ENCODE measurements at regions not wholly inside any gene's neighbourhood (a gene's known extent, or its start where the extent isn't known, plus 50 kb on each side); places are given as distances from the start of the nearest gene placed in this dataset.

DNA sequence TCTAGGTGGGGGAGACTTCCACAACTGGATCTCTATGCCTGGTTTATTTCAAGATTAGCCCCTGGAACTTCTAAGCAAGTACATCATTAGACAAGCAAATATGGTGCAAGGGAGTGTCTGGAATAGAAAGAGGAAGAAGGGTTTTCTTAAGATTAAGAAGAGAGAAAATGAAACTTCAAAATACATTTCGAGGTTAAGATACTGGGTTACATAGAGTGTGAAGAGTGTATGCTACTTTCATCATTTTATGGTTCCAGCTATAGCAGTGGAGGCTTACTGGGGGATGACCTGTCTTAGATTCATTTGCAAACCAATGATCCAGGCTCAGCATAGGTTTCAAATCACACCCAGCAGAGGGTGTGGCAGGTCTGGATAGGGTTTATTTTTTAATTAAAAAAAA lies 144.4 kb upstream of the GATB start:
- POLR2A ChIA-PET: no interaction called here

DNA sequence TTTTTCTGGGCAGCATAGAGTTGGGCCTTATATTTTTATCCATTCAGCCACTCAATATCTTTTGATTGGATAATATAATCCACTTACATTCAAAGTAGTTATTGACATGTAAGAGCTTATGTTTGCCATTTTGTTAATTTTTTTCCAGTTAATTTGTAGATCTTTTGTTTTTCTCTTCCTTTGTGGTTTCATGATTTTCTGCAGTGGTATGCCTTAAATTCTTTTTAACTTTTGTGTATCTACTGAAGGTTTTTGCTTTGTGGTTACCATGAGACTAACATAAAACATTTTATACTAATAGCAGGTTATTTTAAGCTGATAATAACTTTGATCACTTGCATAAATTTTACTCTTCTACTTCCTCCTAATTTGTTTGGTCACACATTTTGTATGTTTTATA lies 140.8 kb upstream of the GATB start:
- H3K36me3 ChIP-seq (ENCODE audit: control insufficient read depth in 2 of 2, insufficient read depth in 1 of 2, low read length in 2 of 2): no peaks in the 10 kb centered on the region
- H3K27ac ChIP-seq (ENCODE audit: extremely low read depth, low read depth, low read length): no peak overlapping the region
- H3K4me3 ChIP-seq (ENCODE audit: low read depth, low read length): no peak overlapping the region
- no peaks in the 10 kb centered on the region for H3K9me3 ChIP-seq (ENCODE audit: control insufficient read depth, insufficient read depth, low read depth, low read length)
- H3K4me1 ChIP-seq (ENCODE audit: control insufficient read depth, insufficient read depth, low read length): no peaks in the 10 kb centered on the region
- POLR2A ChIA-PET: no interaction called here
- CTCF ChIA-PET: interaction anchor here (0.7 kb wide), 1 partner anchor 388 kb away, joined by 3 read pairs; no protein-coding TSS in a partner anchor
- TF ChIP-seq ZNF776 (tag by site-specific recombination; IDR thresholded peaks at IDR 0.05; ENCODE audit: borderline replicate concordance) (no peak), PRDM1 (tag by site-specific recombination; IDR thresholded peaks at IDR 0.05) (no peak), REPIN1 (tag by site-specific recombination; IDR thresholded peaks at IDR 0.05; ENCODE audit: low read depth) (no peak), ZNF76 (tag by site-specific recombination; IDR thresholded peaks at IDR 0.05; ENCODE audit: borderline replicate concordance, low read depth) (no peak), ZNF549 (tag by site-specific recombination; IDR thresholded peaks at IDR 0.05) (no peak), ZNF610 (tag by site-specific recombination; IDR thresholded peaks at IDR 0.05; ENCODE audit: borderline replicate concordance) (no peak)
- TF ChIP-seq, protein P1, sequence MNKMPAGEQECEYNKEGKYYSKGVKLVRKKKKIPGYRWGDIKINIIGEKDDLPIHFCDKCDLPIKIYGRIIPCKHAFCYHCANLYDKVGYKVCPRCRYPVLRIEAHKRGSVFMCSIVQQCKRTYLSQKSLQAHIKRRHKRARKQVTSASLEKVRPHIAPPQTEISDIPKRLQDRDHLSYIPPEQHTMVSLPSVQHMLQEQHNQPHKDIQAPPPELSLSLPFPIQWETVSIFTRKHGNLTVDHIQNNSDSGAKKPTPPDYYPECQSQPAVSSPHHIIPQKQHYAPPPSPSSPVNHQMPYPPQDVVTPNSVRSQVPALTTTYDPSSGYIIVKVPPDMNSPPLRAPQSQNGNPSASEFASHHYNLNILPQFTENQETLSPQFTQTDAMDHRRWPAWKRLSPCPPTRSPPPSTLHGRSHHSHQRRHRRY (tag by site-specific recombination; IDR thresholded peaks at IDR 0.05): no peak
- TF ChIP-seq, protein P2, sequence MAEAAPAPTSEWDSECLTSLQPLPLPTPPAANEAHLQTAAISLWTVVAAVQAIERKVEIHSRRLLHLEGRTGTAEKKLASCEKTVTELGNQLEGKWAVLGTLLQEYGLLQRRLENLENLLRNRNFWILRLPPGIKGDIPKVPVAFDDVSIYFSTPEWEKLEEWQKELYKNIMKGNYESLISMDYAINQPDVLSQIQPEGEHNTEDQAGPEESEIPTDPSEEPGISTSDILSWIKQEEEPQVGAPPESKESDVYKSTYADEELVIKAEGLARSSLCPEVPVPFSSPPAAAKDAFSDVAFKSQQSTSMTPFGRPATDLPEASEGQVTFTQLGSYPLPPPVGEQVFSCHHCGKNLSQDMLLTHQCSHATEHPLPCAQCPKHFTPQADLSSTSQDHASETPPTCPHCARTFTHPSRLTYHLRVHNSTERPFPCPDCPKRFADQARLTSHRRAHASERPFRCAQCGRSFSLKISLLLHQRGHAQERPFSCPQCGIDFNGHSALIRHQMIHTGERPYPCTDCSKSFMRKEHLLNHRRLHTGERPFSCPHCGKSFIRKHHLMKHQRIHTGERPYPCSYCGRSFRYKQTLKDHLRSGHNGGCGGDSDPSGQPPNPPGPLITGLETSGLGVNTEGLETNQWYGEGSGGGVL (tag by site-specific recombination; IDR thresholded peaks at IDR 0.05): no peak
- TF ChIP-seq, protein P3, sequence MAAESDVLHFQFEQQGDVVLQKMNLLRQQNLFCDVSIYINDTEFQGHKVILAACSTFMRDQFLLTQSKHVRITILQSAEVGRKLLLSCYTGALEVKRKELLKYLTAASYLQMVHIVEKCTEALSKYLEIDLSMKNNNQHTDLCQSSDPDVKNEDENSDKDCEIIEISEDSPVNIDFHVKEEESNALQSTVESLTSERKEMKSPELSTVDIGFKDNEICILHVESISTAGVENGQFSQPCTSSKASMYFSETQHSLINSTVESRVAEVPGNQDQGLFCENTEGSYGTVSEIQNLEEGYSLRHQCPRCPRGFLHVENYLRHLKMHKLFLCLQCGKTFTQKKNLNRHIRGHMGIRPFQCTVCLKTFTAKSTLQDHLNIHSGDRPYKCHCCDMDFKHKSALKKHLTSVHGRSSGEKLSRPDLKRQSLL (tag by site-specific recombination; IDR thresholded peaks at IDR 0.05): no peak
- TF ChIP-seq, protein P4, sequence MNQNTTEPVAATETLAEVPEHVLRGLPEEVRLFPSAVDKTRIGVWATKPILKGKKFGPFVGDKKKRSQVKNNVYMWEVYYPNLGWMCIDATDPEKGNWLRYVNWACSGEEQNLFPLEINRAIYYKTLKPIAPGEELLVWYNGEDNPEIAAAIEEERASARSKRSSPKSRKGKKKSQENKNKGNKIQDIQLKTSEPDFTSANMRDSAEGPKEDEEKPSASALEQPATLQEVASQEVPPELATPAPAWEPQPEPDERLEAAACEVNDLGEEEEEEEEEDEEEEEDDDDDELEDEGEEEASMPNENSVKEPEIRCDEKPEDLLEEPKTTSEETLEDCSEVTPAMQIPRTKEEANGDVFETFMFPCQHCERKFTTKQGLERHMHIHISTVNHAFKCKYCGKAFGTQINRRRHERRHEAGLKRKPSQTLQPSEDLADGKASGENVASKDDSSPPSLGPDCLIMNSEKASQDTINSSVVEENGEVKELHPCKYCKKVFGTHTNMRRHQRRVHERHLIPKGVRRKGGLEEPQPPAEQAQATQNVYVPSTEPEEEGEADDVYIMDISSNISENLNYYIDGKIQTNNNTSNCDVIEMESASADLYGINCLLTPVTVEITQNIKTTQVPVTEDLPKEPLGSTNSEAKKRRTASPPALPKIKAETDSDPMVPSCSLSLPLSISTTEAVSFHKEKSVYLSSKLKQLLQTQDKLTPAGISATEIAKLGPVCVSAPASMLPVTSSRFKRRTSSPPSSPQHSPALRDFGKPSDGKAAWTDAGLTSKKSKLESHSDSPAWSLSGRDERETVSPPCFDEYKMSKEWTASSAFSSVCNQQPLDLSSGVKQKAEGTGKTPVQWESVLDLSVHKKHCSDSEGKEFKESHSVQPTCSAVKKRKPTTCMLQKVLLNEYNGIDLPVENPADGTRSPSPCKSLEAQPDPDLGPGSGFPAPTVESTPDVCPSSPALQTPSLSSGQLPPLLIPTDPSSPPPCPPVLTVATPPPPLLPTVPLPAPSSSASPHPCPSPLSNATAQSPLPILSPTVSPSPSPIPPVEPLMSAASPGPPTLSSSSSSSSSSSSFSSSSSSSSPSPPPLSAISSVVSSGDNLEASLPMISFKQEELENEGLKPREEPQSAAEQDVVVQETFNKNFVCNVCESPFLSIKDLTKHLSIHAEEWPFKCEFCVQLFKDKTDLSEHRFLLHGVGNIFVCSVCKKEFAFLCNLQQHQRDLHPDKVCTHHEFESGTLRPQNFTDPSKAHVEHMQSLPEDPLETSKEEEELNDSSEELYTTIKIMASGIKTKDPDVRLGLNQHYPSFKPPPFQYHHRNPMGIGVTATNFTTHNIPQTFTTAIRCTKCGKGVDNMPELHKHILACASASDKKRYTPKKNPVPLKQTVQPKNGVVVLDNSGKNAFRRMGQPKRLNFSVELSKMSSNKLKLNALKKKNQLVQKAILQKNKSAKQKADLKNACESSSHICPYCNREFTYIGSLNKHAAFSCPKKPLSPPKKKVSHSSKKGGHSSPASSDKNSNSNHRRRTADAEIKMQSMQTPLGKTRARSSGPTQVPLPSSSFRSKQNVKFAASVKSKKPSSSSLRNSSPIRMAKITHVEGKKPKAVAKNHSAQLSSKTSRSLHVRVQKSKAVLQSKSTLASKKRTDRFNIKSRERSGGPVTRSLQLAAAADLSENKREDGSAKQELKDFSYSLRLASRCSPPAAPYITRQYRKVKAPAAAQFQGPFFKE (tag by site-specific recombination; IDR thresholded peaks at IDR 0.05; ENCODE audit: borderline replicate concordance): no peak

More for the DNA sequence above, 144.4 kb upstream of the GATB start:
- Histone ChIP-seq H3K4me3 (ENCODE audit: low read depth, low read length) (no peak overlapping the region), H3K27ac (ENCODE audit: extremely low read depth, low read depth, low read length) (no peak overlapping the region), H3K36me3 (ENCODE audit: control insufficient read depth in 2 of 2, insufficient read depth in 1 of 2, low read length in 2 of 2) (no peaks in the 10 kb centered on the region), H3K9me3 (ENCODE audit: control insufficient read depth, insufficient read depth, low read depth, low read length) (no peaks in the 10 kb centered on the region), H3K4me1 (ENCODE audit: control insufficient read depth, insufficient read depth, low read length) (no peaks in the 10 kb centered on the region)
- TF ChIP-seq ZNF10 (tag by site-specific recombination; IDR thresholded peaks at IDR 0.05) (no peak), KLF10 (tag by site-specific recombination; IDR thresholded peaks at IDR 0.05) (no peak), ZXDB (tag by site-specific recombination; IDR thresholded peaks at IDR 0.05) (no peak), ZBTB20 (tag by site-specific recombination; IDR thresholded peaks at IDR 0.05) (no peak), MZF1 (tag by site-specific recombination; IDR thresholded peaks at IDR 0.05; ENCODE audit: borderline replicate concordance) (no peak), ZNF664 (tag by site-specific recombination; IDR thresholded peaks at IDR 0.05) (no peak), HOXD13 (CRISPR knock-in tag; IDR thresholded peaks at IDR 0.05; ENCODE audit: borderline replicate concordance) (no peak), ZNF521 (tag by site-specific recombination; IDR thresholded peaks at IDR 0.05) (no peak), ZNF768 (tag by site-specific recombination; IDR thresholded peaks at IDR 0.05) (no peak), ZNF830 (tag by site-specific recombination; IDR thresholded peaks at IDR 0.05; ENCODE audit: low read depth) (no peak), ZBTB1 (tag by site-specific recombination; IDR thresholded peaks at IDR 0.05) (no peak), FEZF1 (tag by site-specific recombination; IDR thresholded peaks at IDR 0.05) (no peak), WT1 (tag by site-specific recombination; IDR thresholded peaks at IDR 0.05) (no peak), ZNF624 (tag by site-specific recombination; IDR thresholded peaks at IDR 0.05) (no peak)
- TF ChIP-seq, protein P5, sequence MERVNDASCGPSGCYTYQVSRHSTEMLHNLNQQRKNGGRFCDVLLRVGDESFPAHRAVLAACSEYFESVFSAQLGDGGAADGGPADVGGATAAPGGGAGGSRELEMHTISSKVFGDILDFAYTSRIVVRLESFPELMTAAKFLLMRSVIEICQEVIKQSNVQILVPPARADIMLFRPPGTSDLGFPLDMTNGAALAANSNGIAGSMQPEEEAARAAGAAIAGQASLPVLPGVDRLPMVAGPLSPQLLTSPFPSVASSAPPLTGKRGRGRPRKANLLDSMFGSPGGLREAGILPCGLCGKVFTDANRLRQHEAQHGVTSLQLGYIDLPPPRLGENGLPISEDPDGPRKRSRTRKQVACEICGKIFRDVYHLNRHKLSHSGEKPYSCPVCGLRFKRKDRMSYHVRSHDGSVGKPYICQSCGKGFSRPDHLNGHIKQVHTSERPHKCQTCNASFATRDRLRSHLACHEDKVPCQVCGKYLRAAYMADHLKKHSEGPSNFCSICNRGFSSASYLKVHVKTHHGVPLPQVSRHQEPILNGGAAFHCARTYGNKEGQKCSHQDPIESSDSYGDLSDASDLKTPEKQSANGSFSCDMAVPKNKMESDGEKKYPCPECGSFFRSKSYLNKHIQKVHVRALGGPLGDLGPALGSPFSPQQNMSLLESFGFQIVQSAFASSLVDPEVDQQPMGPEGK (tag by site-specific recombination; IDR thresholded peaks at IDR 0.05): no peak
- TF ChIP-seq, protein P6, sequence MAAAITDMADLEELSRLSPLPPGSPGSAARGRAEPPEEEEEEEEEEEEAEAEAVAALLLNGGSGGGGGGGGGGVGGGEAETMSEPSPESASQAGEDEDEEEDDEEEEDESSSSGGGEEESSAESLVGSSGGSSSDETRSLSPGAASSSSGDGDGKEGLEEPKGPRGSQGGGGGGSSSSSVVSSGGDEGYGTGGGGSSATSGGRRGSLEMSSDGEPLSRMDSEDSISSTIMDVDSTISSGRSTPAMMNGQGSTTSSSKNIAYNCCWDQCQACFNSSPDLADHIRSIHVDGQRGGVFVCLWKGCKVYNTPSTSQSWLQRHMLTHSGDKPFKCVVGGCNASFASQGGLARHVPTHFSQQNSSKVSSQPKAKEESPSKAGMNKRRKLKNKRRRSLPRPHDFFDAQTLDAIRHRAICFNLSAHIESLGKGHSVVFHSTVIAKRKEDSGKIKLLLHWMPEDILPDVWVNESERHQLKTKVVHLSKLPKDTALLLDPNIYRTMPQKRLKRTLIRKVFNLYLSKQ (tag by site-specific recombination; IDR thresholded peaks at IDR 0.05; ENCODE audit: borderline replicate concordance): no peak
- TF ChIP-seq, protein P7, sequence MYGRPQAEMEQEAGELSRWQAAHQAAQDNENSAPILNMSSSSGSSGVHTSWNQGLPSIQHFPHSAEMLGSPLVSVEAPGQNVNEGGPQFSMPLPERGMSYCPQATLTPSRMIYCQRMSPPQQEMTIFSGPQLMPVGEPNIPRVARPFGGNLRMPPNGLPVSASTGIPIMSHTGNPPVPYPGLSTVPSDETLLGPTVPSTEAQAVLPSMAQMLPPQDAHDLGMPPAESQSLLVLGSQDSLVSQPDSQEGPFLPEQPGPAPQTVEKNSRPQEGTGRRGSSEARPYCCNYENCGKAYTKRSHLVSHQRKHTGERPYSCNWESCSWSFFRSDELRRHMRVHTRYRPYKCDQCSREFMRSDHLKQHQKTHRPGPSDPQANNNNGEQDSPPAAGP (tag by site-specific recombination; IDR thresholded peaks at IDR 0.05): no peak
- CTCF ChIA-PET: no interaction called here
